ENCODE measurements at regions not wholly inside any gene's neighbourhood (a gene's known extent, or its start where the extent isn't known, plus 50 kb on each side); places are given as distances from the start of the nearest gene placed in this dataset.

- TF ChIP-seq POLR2A (IDR thresholded peaks at IDR 0.05; ENCODE audit: low read length): no peak
- no peak for TF ChIP-seq GATA1 (IDR thresholded peaks at IDR 0.05; ENCODE audit: low read depth, low read length)
These were observed 67.3 kb upstream of the FAM20C start for GRCh38 chr7:125061-125475.
